Pulmonary artery endothelial cell (primary cell): ENCODE measurements at regions not wholly inside any gene's neighbourhood (a gene's known extent, or its start where the extent isn't known, plus 50 kb on each side); places are given as distances from the start of the nearest gene placed in this dataset.

Experiments used
- DNase-seq: peaks from one replicate; pipeline ENCODE4 v3.0.0-alpha.2; 2011; ENCODE audit warnings: low read depth, low spot score

- DNase-seq = no peak
Measured at GRCh38 chr5:175765858-175766257, 105.5 kb upstream of the CPLX2 start.

GRCh38 chr5:175766963-175767362 is 104.4 kb upstream of the CPLX2 start:
- no peak for DNase-seq

- DNase-seq = no peak
Measured at GRCh38 chr5:175772747-175773533, 98.4 kb upstream of the CPLX2 start.

GRCh38 chr5:175773534-175774070 is 97.8 kb upstream of the CPLX2 start:
- DNase-seq = no peak

GRCh38 chr5:175775416-175775815 is 96.0 kb upstream of the CPLX2 start:
- no peak for DNase-seq

GRCh38 chr5:175778951-175779503 is 92.4 kb upstream of the CPLX2 start:
- no peak for DNase-seq

- DNase-seq = no peak
Measured at GRCh38 chr5:175783739-175784138, 87.6 kb upstream of the CPLX2 start.

- DNase-seq = no peak
Measured at GRCh38 chr5:175784230-175784629, 87.1 kb upstream of the CPLX2 start.

- no peak for DNase-seq
Measured at GRCh38 chr5:175785681-175786080, 85.7 kb upstream of the CPLX2 start.

- no peak for DNase-seq
Measured at GRCh38 chr5:175788155-175788787, 83.1 kb upstream of the CPLX2 start.

- DNase-seq = no peak
Measured at GRCh38 chr5:175789670-175790069, 81.7 kb upstream of the CPLX2 start.

- no peak for DNase-seq
Measured at GRCh38 chr5:175790796-175791195, 80.6 kb upstream of the CPLX2 start.

GRCh38 chr5:175795959-175796358 is 75.4 kb upstream of the CPLX2 start:
- no peak for DNase-seq

- peak; percentile 33 for DNase-seq
Measured at GRCh38 chr5:175796536-175797499, 74.6 kb upstream of the CPLX2 start.

- DNase-seq = no peak
Measured at GRCh38 chr5:175797521-175798038, 73.8 kb upstream of the CPLX2 start.

GRCh38 chr5:175798626-175799025 is 72.8 kb upstream of the CPLX2 start:
- DNase-seq = no peak

GRCh38 chr5:175800656-175801081 is 70.7 kb upstream of the CPLX2 start:
- no peak for DNase-seq

- DNase-seq = no peak
Measured at GRCh38 chr5:175802361-175802760, 69.0 kb upstream of the CPLX2 start.

- no peak for DNase-seq
Measured at GRCh38 chr5:175803254-175803653, 68.1 kb upstream of the CPLX2 start.

- DNase-seq = no peak
Measured at GRCh38 chr5:175803736-175804454, 67.5 kb upstream of the CPLX2 start.
